HUDEP-2 (cell line): ENCODE measurements at regions not wholly inside any gene's neighbourhood (a gene's known extent, or its start where the extent isn't known, plus 50 kb on each side); places are given as distances from the start of the nearest gene placed in this dataset.

Source experiments
- DNase-seq, 76 experiments: peaks; one replicate each; lab custom pipeline; 2025; ENCODE audit not compliant: unreplicated experiment in 76 of 76; lab: John Stamatoyannopoulos, UW

DNA sequence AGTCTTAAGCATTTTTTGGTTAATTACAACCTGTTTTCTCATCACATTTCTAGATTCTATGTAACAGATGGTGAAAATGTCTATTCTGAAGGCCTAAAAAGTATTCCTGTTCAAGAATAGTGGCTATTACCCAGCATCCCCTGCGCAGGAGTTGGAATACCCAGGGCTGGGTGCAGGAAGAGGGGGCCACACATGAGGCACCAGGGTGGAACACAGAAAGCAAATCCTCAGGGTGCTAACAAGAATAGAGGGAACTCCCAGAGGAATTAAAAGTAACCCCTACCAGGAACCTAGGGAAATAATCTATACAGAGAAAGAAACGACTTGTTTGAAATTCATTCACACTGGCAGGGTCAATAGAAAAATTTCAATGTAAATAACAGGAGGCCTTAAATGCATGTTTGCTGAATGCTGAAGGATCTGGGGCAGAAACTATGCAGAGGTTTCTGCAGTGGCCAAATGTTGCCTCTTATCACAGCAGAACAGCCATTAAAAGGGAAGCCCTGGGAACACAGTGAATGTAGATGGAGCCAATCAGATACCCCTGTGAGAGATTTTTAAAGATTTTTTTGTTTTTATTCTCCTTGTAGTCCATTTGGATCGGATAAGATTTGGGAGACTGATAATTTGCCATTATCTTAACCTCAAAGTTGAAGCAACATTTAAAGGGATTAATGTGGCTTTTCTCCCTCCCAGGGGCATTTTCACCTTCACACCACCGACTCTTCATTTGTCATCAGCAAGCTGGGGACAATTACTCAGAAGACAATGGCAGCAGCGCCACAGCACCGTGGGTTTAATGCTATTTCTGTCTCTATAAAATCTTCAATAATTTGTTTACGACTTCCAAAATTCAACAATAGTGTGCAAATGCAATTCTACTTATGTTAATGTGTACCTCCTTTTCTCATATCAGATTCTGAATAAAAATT, 196.0 kb upstream of the PSMD7 start:
- DNase-seq, result no peak

GRCh38 chr16:74099530-74099929, 197.1 kb upstream of the PSMD7 start:
- no peak for DNase-seq

GRCh38 chr16:74094962-74095361, 201.7 kb upstream of the PSMD7 start:
- no peak for DNase-seq

DNA sequence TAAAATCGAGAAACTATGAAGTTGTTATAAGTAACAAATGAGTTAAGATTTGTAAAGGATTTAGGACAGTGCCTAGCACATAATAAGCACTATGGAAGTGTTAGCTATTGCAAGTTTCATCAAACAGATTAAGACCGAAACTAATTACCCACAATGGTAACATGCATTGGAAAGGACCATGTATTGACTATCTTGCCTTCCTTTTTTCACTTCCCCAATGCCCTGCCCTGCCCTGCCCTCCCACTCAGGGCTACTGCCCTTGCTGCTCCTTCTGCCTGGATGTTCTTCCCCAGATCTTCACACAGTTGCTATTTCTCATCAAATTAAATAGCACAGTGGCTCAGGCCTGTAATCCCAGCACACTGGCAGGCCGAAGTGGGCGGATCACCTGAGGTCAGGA, 202.1 kb upstream of the PSMD7 start:
- DNase-seq, result no peak

DNA sequence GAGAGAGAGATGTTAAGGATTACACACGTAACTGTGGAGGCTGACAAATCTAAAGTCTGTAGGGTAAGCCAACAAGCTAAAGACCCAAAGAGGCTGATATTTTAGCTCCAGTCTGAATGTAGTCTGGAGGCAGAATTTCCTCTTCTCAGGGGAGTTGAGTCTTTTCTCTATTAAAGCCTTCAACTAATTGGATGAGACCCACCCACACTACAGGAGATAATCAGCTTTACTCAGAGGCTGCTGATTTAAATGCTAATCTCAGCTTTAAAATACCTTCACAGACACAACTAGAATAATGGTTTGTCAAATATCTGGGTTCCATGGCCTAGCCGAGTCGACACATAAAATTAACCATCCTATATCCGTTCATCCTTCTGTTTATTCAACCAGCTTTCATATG, 204.3 kb upstream of the PSMD7 start:
- DNase-seq, result no peak

GRCh38 chr16:74090871-74091270, 205.7 kb upstream of the PSMD7 start:
- no peak for DNase-seq

GRCh38 chr16:74083541-74083940, 213.1 kb upstream of the PSMD7 start:
- no peak for DNase-seq

DNA sequence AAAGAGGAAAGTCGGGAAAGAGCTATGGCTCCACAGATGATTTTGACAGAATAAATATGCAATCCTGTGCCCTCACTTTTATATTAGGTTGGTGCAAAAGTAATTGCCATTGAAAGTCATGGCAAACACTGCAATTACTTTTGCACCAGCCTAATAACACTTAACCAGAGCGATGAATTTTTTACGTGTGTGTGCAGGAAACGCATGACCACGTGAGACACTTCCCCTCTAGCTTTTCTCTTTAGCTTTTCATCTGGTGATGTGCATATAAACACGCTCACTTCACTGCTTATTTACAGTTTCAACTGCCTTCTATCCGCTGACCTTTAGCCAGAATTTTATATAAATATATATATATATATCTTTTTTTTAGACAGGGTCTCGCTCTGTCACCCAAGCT, 216.3 kb upstream of the PSMD7 start:
- DNase-seq, result no peak

DNA sequence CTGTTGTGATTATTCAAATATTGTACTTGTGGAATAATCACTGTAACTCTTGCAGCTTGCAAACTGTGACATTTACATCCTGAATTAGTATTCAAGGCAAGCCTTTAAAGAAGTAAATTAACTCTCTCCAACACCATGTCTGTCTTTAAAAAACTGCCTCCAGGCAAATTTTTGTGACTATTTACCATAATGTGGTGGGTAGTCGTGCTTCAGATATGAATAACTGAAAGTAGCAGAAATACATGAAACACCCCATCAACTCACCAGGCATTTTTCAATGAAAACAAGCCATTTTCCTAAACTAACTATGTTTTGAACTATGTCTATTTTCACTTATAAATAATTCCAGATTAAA, 217.4 kb upstream of the PSMD7 start:
- DNase-seq, result no peak

DNA sequence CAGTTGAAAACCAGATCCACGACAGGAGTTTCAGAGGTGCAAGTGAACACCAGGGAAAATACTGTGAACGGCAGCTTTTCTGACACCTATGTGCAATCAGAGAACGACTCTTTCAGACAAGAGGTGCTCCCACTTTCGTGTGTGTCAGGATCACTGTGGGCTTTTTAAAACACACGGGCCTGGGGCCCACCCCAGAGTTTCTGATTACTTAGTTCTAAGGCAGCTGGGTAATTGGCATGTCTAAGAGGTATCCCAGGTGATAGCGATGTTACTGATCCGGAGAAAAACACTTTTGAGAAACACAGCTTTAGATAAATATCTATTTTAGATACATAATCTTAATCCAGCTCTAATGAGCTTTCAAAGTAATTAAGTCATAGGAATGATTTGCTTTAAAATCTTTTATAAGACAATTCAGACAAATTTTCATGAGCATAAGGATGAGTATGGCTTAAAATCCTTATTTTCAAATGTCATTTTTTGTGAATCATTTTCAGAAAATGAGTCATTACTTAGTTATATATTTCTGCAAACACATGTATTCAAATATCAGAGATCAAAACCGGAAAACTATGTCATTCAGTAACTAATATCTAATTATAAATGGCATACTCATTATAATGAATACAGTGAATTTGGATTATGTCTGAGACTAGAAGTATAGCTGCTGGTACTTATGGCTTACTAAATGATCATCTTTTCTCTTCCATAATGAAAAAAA, 217.9 kb upstream of the PSMD7 start:
- DNase-seq, result no peak

GRCh38 chr16:74076568-74076967, 220.0 kb upstream of the PSMD7 start:
- DNase-seq, result no peak

DNA sequence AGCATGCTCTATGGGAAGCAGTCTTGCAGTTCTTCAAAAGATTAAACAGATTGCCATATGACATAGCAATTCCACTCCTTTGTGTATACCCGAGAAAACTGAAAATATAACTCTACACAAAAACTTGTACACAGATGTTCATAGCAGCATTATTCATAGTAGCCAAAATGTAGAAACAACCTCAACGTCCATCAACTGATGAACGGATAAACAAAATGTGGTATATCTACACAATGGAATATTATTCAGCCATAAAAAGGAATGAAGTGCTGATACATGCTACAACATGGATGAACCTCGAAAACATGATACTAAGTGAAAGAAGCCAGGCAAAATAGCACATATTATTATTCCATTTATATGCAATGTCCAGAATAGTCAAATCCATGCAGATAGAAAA, 221.2 kb upstream of the PSMD7 start:
- no peak for DNase-seq

- DNase-seq, result no peak
Observed at GRCh38 chr16:74073456-74073855, 223.2 kb upstream of the PSMD7 start.

GRCh38 chr16:74071996-74072535, 224.5 kb upstream of the PSMD7 start:
- no peak for DNase-seq

- no peak for DNase-seq
Observed at GRCh38 chr16:74070237-74070636, 226.4 kb upstream of the PSMD7 start.

DNA sequence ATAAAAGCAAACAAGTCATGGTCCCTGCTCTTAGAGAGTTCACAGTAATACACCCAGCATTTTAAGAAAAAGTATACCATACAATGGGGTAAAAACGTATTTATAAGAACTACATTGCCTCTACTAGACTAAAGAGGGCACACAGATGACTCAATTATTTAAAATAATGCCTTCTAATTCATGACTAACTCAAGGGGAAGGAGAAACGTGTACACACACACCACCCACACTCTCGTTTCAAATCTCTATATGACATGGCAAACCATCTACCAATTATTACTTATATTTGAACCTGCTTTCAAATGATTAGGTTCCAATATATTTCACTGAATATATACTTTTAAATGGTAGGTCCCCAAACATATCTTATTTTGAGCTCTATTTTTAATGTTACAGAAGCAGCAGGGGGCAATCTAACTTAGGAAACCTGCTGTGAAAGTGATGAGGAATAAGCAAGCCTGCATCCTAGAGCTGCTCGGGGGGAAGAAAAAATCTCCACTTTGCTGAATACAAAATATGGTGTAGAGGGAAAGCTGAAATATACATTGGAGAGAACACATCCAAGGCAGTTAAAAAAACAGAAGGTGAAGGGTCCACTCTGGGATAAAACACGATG, 232.4 kb upstream of the PSMD7 start:
- DNase-seq, result no peak

DNA sequence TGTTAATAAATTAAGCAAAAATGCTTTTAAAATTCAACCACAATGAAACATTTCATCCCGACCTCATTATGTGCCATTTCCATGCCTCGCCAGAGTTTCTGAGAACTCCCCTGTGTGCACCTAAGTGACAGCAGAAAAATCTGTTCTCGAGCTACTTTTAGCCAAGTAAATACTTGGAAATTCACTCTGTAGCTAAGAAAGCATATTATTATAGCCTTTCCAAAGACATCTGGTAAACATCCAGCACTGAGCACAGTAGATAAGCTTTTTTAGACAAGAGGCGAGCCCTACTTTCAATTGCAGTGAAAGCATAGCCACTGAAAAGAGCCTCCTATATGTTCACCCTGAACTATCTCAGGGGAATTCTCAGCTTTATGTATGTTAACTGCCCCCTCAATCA, 242.8 kb upstream of the PSMD7 start:
- DNase-seq, result no peak

DNA sequence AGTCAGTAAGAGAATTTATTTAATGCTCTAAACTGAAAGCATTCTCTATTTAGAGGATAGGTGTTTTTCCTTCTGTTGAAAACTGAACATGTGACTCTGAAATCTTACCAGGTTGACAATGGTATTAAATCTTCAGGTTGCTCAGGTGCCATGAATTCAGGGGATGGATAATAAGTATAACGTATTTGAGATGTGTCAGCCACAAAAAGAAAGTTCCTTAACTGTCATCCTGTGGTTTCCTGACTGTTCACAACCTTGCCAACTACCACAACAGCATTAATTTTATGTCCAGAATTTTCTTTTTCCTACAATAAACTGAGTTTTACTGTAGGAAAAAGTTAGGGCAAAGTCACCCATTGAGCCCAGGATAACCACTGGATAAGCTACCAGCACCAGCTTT, 243.3 kb upstream of the PSMD7 start:
- no peak for DNase-seq

DNA sequence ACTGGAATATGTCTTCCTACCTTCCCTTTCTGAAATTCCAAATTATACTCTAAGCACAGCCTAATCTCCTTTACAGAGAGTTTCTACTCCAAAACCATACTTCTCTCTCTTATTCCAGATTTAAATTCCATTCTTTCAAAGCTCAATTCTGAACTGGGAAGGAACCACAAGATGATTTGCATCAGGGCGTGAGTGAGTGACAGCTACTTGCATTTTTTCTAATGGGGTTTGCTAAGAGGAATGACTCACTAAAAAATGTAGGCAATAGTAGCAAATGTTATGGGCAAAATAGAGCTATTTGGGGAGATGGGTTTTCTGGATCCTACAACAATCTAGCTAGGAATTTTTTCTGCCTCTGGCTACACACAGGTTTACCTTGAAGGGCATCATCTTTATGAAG, 244.6 kb upstream of the PSMD7 start:
- no peak for DNase-seq

DNA sequence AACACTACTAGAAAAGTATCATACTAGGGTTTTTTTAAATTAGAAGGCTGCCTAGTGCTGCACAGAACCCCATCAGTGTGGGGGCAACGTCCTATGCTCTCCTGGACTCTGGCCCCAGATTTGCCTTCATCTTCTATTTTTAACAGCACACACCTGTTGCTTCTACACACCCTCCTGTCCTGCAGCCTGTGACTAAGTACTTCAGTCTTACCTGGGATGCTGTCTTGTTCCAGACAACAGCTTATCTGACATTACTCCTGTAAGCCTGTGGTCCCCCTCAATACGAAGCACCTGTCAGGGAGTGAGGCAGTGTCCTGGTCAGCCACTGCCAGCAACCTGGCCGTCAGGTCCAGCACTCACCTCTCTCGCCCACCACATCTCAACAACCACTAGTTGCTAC, 247.6 kb upstream of the PSMD7 start:
- no peak for DNase-seq

GRCh38 chr16:74046524-74046923, 250.1 kb upstream of the PSMD7 start:
- DNase-seq, result no peak
